ENCODE measurements at regions not wholly inside any gene's neighbourhood (a gene's known extent, or its start where the extent isn't known, plus 50 kb on each side); places are given as distances from the start of the nearest gene placed in this dataset.

DNA sequence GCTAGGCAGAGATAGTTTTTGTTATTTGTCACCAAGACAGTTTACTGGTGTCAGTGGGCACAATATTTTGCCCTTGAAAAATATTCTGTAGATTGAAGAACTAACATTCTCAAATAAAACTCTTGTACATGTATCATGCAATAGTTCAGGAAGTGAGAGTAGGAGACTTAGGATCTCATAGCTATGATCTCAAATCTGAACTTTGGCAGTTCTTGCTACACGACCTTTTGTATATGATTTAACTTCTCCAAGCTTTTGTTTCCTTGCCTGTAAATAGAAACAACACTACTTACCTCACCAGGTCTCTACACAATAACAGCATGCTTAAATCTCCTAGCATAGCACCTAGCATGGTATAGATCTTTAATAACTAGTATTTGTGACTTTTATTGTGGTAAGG lies 219.9 kb downstream of the ICOS start:
- H3K36me3 ChIP-seq (ENCODE audit: control insufficient read depth in 2 of 2, insufficient read depth in 1 of 2, low read length in 2 of 2): no peaks in the 10 kb centered on the region
- H3K4me3 ChIP-seq (ENCODE audit: low read depth, low read length): no peak overlapping the region
- no peak for TF ChIP-seq ZNF621 (tag by site-specific recombination; IDR thresholded peaks at IDR 0.05)
- no peak for TF ChIP-seq ZNF596 (tag by site-specific recombination; IDR thresholded peaks at IDR 0.05)
- no peak for TF ChIP-seq ZNF112 (tag by site-specific recombination; IDR thresholded peaks at IDR 0.05)
- TF ChIP-seq ZNF266 (tag by site-specific recombination; IDR thresholded peaks at IDR 0.05; ENCODE audit: low read depth): no peak
- TF ChIP-seq ZNF174 (tag by site-specific recombination; IDR thresholded peaks at IDR 0.05): no peak
- TF ChIP-seq REPIN1 (tag by site-specific recombination; IDR thresholded peaks at IDR 0.05; ENCODE audit: low read depth): no peak
- TF ChIP-seq ZNF585B (tag by site-specific recombination; IDR thresholded peaks at IDR 0.05): no peak
- TF ChIP-seq, protein P1, sequence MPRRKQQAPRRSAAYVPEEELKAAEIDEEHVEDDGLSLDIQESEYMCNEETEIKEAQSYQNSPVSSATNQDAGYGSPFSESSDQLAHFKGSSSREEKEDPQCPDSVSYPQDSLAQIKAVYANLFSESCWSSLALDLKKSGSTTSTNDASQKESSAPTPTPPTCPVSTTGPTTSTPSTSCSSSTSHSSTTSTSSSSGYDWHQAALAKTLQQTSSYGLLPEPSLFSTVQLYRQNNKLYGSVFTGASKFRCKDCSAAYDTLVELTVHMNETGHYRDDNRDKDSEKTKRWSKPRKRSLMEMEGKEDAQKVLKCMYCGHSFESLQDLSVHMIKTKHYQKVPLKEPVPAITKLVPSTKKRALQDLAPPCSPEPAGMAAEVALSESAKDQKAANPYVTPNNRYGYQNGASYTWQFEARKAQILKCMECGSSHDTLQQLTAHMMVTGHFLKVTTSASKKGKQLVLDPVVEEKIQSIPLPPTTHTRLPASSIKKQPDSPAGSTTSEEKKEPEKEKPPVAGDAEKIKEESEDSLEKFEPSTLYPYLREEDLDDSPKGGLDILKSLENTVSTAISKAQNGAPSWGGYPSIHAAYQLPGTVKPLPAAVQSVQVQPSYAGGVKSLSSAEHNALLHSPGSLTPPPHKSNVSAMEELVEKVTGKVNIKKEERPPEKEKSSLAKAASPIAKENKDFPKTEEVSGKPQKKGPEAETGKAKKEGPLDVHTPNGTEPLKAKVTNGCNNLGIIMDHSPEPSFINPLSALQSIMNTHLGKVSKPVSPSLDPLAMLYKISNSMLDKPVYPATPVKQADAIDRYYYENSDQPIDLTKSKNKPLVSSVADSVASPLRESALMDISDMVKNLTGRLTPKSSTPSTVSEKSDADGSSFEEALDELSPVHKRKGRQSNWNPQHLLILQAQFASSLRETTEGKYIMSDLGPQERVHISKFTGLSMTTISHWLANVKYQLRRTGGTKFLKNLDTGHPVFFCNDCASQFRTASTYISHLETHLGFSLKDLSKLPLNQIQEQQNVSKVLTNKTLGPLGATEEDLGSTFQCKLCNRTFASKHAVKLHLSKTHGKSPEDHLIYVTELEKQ (tag by site-specific recombination; IDR thresholded peaks at IDR 0.05; ENCODE audit: borderline replicate concordance): no peak
- no peak for TF ChIP-seq ZNF214 (tag by site-specific recombination; IDR thresholded peaks at IDR 0.05; ENCODE audit: borderline replicate concordance)
- no peak for TF ChIP-seq ZNF302 (tag by site-specific recombination; IDR thresholded peaks at IDR 0.05; ENCODE audit: low read depth)
- no peak for TF ChIP-seq ZNF510 (tag by site-specific recombination; IDR thresholded peaks at IDR 0.05; ENCODE audit: insufficient replicate concordance)
- TF ChIP-seq ZNF239 (tag by site-specific recombination; IDR thresholded peaks at IDR 0.05): no peak
- no peak for TF ChIP-seq ZIC2 (tag by site-specific recombination; IDR thresholded peaks at IDR 0.05)
- no peak for TF ChIP-seq KLF8 (tag by site-specific recombination; IDR thresholded peaks at IDR 0.05)
- TF ChIP-seq, protein P2, sequence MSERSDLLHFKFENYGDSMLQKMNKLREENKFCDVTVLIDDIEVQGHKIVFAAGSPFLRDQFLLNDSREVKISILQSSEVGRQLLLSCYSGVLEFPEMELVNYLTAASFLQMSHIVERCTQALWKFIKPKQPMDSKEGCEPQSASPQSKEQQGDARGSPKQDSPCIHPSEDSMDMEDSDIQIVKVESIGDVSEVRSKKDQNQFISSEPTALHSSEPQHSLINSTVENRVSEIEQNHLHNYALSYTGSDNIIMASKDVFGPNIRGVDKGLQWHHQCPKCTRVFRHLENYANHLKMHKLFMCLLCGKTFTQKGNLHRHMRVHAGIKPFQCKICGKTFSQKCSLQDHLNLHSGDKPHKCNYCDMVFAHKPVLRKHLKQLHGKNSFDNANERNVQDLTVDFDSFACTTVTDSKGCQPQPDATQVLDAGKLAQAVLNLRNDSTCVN (tag by site-specific recombination; optimal IDR thresholded peaks at IDR 0.05): no peak
- no peak for TF ChIP-seq ZNF664 (tag by site-specific recombination; IDR thresholded peaks at IDR 0.05)
- TF ChIP-seq ZNF830 (tag by site-specific recombination; IDR thresholded peaks at IDR 0.05; ENCODE audit: low read depth): no peak
- no peak for TF ChIP-seq ZBTB21 (tag by site-specific recombination; IDR thresholded peaks at IDR 0.05)
- TF ChIP-seq MYNN (tag by site-specific recombination; IDR thresholded peaks at IDR 0.05; ENCODE audit: borderline replicate concordance): no peak
- no peak for TF ChIP-seq SALL2 (tag by site-specific recombination; IDR thresholded peaks at IDR 0.05; ENCODE audit: borderline replicate concordance)
- no peaks in the 10 kb centered on the region for H3K4me1 ChIP-seq (ENCODE audit: control insufficient read depth, insufficient read depth, low read length)
- H3K9me3 ChIP-seq (ENCODE audit: control insufficient read depth, insufficient read depth, low read depth, low read length): no peaks in the 10 kb centered on the region
- H3K27ac ChIP-seq (ENCODE audit: extremely low read depth, low read depth, low read length): no peak overlapping the region
- ChIA-PET POLR2A (no interaction called here), CTCF (interaction anchor here (1.2 kb wide), 1 partner anchor 21 kb away, joined by 3 read pairs; no protein-coding TSS in a partner anchor)

DNA sequence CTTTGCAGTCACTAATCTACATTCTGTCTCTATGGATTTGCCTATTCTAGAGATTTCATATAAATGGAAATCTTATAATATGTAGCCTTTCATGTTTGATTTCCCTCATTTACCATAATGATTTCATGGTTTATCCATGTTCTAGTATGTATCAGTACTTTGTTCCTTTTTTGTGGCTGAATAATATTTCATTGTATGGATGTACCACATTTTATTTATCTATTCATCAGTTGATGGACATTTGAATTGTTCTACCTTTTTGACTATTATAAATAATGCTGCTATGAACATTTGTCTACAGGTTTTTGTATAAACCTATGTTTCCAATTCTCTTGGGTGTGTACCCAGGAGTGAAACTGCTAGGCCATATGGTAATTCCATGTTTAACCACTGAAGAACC lies 221.1 kb downstream of the ICOS start:
- ChIA-PET POLR2A (no interaction called here), CTCF (interaction anchor here (0.6 kb wide), 1 partner anchor 116 kb away, joined by 3 read pairs; no protein-coding TSS in a partner anchor)
- H3K36me3 ChIP-seq (ENCODE audit: control insufficient read depth in 2 of 2, insufficient read depth in 1 of 2, low read length in 2 of 2): no peaks in the 10 kb centered on the region
- H3K27ac ChIP-seq (ENCODE audit: extremely low read depth, low read depth, low read length): no peak overlapping the region
- no peaks in the 10 kb centered on the region for H3K4me1 ChIP-seq (ENCODE audit: control insufficient read depth, insufficient read depth, low read length)
- H3K4me3 ChIP-seq (ENCODE audit: low read depth, low read length): no peak overlapping the region
- no peaks in the 10 kb centered on the region for H3K9me3 ChIP-seq (ENCODE audit: control insufficient read depth, insufficient read depth, low read depth, low read length)
- TF ChIP-seq OSR2 (tag by site-specific recombination; IDR thresholded peaks at IDR 0.05): no peak
- TF ChIP-seq ZNF211 (tag by site-specific recombination; IDR thresholded peaks at IDR 0.05; ENCODE audit: low read depth): no peak
- TF ChIP-seq ZBTB48 (tag by site-specific recombination; IDR thresholded peaks at IDR 0.05): no peak
- TF ChIP-seq ZNF239 (tag by site-specific recombination; IDR thresholded peaks at IDR 0.05): no peak
- no peak for TF ChIP-seq ZNF549 (tag by site-specific recombination; IDR thresholded peaks at IDR 0.05)
- TF ChIP-seq ZNF626 (tag by site-specific recombination; IDR thresholded peaks at IDR 0.05): no peak
- TF ChIP-seq ZNF248 (tag by site-specific recombination; IDR thresholded peaks at IDR 0.05): no peak
- no peak for TF ChIP-seq FEZF1 (tag by site-specific recombination; IDR thresholded peaks at IDR 0.05)
- TF ChIP-seq, protein P3, sequence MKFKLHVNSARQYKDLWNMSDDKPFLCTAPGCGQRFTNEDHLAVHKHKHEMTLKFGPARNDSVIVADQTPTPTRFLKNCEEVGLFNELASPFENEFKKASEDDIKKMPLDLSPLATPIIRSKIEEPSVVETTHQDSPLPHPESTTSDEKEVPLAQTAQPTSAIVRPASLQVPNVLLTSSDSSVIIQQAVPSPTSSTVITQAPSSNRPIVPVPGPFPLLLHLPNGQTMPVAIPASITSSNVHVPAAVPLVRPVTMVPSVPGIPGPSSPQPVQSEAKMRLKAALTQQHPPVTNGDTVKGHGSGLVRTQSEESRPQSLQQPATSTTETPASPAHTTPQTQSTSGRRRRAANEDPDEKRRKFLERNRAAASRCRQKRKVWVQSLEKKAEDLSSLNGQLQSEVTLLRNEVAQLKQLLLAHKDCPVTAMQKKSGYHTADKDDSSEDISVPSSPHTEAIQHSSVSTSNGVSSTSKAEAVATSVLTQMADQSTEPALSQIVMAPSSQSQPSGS (tag by site-specific recombination; IDR thresholded peaks at IDR 0.05; ENCODE audit: low read depth): no peak
- TF ChIP-seq EGR2 (tag by site-specific recombination; IDR thresholded peaks at IDR 0.05; ENCODE audit: low read depth): no peak
- no peak for TF ChIP-seq WT1 (tag by site-specific recombination; IDR thresholded peaks at IDR 0.05)
- TF ChIP-seq ZNF132 (tag by site-specific recombination; IDR thresholded peaks at IDR 0.05; ENCODE audit: borderline replicate concordance): no peak
- no peak for TF ChIP-seq ZFP3 (tag by site-specific recombination; IDR thresholded peaks at IDR 0.05; ENCODE audit: low read depth)
- no peak for TF ChIP-seq ZNF10 (tag by site-specific recombination; IDR thresholded peaks at IDR 0.05)

Measured in HEK293 (cell line).